Keratinocyte (primary cell): ENCODE measurements at regions not wholly inside any gene's neighbourhood (a gene's known extent, or its start where the extent isn't known, plus 50 kb on each side); places are given as distances from the start of the nearest gene placed in this dataset.

Source experiments
- DNase-seq: peaks from one replicate; pipeline ENCODE4 v3.0.0-alpha.2; 2011; ENCODE audit warnings: low read depth, missing footprints, low spot score
- FAIRE-seq: peaks from 2 replicates; lab custom pipeline; 2011; peaks lifted over from hg19 to GRCh38; lab: Jason Lieb, UNC
- H2AFZ ChIP-seq: 2 replicates; pipeline ENCODE4 v1.6.0; 2012; ENCODE audit warnings: low read length, control low read depth, inconsistent platforms; ENCODE audit not compliant: control insufficient read depth
- H3K27ac ChIP-seq: 2 replicates; pipeline ENCODE4 v1.5.1; 2011; ENCODE audit warnings: low read length; ENCODE audit not compliant: control insufficient read depth, insufficient read depth
- H3K27me3 ChIP-seq: 3 replicates; pipeline ENCODE4 v1.6.0; 2011; ENCODE audit warnings: low read length; ENCODE audit not compliant: control insufficient read depth, insufficient read depth; ENCODE audit errors: extremely low read depth
- H3K36me3 ChIP-seq, 2 experiments: 2 replicates in 1 of 2; 3 replicates in 1 of 2; pipeline ENCODE4 v1.5.1; 2011; ENCODE audit warnings: low read length in 2 of 2, mild to moderate bottlenecking in 1 of 2; ENCODE audit not compliant: control insufficient read depth in 2 of 2, insufficient read depth in 2 of 2; ENCODE audit errors: extremely low read depth in 1 of 2
- H3K4me1 ChIP-seq: 3 replicates; pipeline ENCODE4 v1.5.1; 2011; ENCODE audit warnings: low read length; ENCODE audit not compliant: control insufficient read depth, insufficient read depth; ENCODE audit errors: extremely low read depth
- H3K4me2 ChIP-seq: 3 replicates; pipeline ENCODE4 v1.6.0; 2011; ENCODE audit warnings: low read depth, low read length; ENCODE audit not compliant: control insufficient read depth, insufficient read depth; ENCODE audit errors: extremely low read depth
- H3K4me3 ChIP-seq, 3 experiments: fragments of 200-600 bp in 1 of 3; sonication (generic) in 1 of 3; 2 replicates in 2 of 3; 3 replicates in 1 of 3; pipeline ENCODE4 v1.5.1; 2011 to 2016; ENCODE audit warnings: low read length in 3 of 3, mild to moderate bottlenecking in 3 of 3, control low read depth in 2 of 3, inconsistent platforms in 1 of 3, low read depth in 1 of 3, mixed read lengths in 1 of 3, mixed run types in 1 of 3, moderate library complexity in 1 of 3; ENCODE audit not compliant: control insufficient read depth in 2 of 3, insufficient read depth in 2 of 3; ENCODE audit errors: extremely low read depth in 1 of 3
- H3K79me2 ChIP-seq: 2 replicates; pipeline ENCODE4 v1.6.0; 2012; ENCODE audit warnings: low read length; ENCODE audit not compliant: control insufficient read depth, insufficient read depth
- H3K9ac ChIP-seq: 3 replicates; pipeline ENCODE4 v1.6.0; 2011; ENCODE audit warnings: low read length; ENCODE audit not compliant: control insufficient read depth, insufficient read depth; ENCODE audit errors: extremely low read depth
- H3K9me1 ChIP-seq: 3 replicates; pipeline ENCODE4 v1.6.0; 2011; ENCODE audit warnings: low read length; ENCODE audit not compliant: control insufficient read depth, insufficient read depth; ENCODE audit errors: extremely low read depth
- H3K9me3 ChIP-seq: 2 replicates; pipeline ENCODE4 v1.5.1; 2012; ENCODE audit warnings: low read depth, low read length; ENCODE audit not compliant: control insufficient read depth
- H4K20me1 ChIP-seq: 3 replicates; pipeline ENCODE4 v1.6.0; 2011; ENCODE audit warnings: low read length; ENCODE audit not compliant: control insufficient read depth, insufficient read depth; ENCODE audit errors: extremely low read depth
- EZH2 ChIP-seq: IDR thresholded peaks from one replicate; pipeline ENCODE4 v1.6.1; 2012; ENCODE audit warnings: inconsistent platforms, mild to moderate bottlenecking, low read length, moderate library complexity
- dilution Hi-C: fragments of 300-500 bp; cut with MboI; formaldehyde crosslinking; loops from one replicate; pipeline ENCODE4 v1.7.0; 2020; ENCODE audit warnings: low sequenced_read_pairs; ENCODE audit not compliant: extremely low pct_ligation_motif_present
- TF ChIP-seq, protein P1 (sequence below), 3 experiments: IDR thresholded peaks in 1 of 3; conservative IDR thresholded peaks in 1 of 3; optimal IDR thresholded peaks in 1 of 3; 2 replicates in 2 of 3; 3 replicates in 1 of 3; pipeline versions ENCODE3 to v1.5.1; 2011; ENCODE audit warnings: low read length in 3 of 3, mild to moderate bottlenecking in 3 of 3, moderate library complexity in 2 of 3, control low read depth in 1 of 3, inconsistent platforms in 1 of 3; ENCODE audit not compliant: insufficient read depth in 2 of 3; ENCODE audit errors: extremely low read depth in 1 of 3

DNA sequence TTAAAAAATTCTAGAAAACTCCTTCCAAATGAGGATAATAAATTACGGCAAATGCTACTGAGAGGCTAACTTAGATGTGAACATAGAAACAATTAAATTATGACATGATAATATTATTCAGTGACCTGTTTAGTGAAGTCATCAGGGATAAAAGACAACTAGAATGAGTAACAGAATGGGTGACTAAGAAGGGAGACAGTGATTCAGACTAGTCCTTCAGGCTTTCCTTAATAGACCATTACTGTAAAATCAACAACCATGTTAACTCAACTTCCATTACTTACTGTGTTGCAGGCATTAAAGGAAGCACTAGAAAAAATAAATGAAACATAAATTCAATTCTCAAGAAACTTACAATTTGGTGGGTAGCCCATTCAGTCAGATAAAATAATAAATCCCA is 543.9 kb upstream of the LRFN5 start:
- no peaks in the 10 kb centered on the region for H3K4me1 ChIP-seq
- no peak overlapping the region for H3K27ac ChIP-seq
- H3K27me3 ChIP-seq = no peaks in the 10 kb centered on the region
- no peak for DNase-seq
- no peaks in the 10 kb centered on the region for H3K79me2 ChIP-seq
- no peak for FAIRE-seq
- no peaks in the 10 kb centered on the region for H3K9me3 ChIP-seq
- H2AFZ ChIP-seq = no peak overlapping the region
- TF ChIP-seq, protein P1, sequence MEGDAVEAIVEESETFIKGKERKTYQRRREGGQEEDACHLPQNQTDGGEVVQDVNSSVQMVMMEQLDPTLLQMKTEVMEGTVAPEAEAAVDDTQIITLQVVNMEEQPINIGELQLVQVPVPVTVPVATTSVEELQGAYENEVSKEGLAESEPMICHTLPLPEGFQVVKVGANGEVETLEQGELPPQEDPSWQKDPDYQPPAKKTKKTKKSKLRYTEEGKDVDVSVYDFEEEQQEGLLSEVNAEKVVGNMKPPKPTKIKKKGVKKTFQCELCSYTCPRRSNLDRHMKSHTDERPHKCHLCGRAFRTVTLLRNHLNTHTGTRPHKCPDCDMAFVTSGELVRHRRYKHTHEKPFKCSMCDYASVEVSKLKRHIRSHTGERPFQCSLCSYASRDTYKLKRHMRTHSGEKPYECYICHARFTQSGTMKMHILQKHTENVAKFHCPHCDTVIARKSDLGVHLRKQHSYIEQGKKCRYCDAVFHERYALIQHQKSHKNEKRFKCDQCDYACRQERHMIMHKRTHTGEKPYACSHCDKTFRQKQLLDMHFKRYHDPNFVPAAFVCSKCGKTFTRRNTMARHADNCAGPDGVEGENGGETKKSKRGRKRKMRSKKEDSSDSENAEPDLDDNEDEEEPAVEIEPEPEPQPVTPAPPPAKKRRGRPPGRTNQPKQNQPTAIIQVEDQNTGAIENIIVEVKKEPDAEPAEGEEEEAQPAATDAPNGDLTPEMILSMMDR (optimal IDR thresholded peaks at IDR 0.05 in 1 of 3, IDR thresholded peaks at IDR 0.05 in 1 of 3, conservative IDR thresholded peaks at IDR 0.05 in 1 of 3; ENCODE audit: extremely low read depth in 1 of 3, insufficient read depth in 2 of 3, low read length in 3 of 3) = no peak
- H3K36me3 ChIP-seq = no peaks in the 10 kb centered on the region
- no peak overlapping the region for H3K4me2 ChIP-seq
- no peaks in the 10 kb centered on the region for H4K20me1 ChIP-seq
- dilution Hi-C loops = no loop called here
- no peak overlapping the region for H3K9ac ChIP-seq
- H3K9me1 ChIP-seq = no peaks in the 10 kb centered on the region
- H3K4me3 ChIP-seq = no peak overlapping the region

DNA sequence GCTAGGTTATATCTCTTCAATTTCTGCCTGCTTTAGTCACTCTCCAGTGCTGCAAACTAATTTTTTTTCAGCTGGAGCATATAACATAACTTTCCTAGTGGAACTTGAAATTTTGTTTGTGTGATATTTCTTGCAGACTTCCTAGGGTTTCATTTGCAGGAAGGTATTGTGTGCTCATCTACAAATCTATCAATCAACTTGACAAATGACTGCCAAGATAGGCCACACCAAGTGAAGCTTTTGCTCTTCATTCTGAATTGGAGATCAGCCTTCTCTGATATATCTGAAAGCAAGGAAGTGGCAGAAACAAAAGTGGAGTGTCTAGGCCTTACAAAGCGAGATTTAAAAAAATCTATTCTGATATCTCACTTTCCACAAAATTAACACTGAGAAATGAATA is 551.1 kb upstream of the LRFN5 start:
- TF ChIP-seq, protein P1 (optimal IDR thresholded peaks at IDR 0.05 in 1 of 3, IDR thresholded peaks at IDR 0.05 in 1 of 3, conservative IDR thresholded peaks at IDR 0.05 in 1 of 3; ENCODE audit: extremely low read depth in 1 of 3, insufficient read depth in 2 of 3, low read length in 3 of 3) = no peak
- TF ChIP-seq EZH2 = no peak
- H3K9ac ChIP-seq = no peak overlapping the region
- dilution Hi-C loops = no loop called here
- H3K4me2 ChIP-seq = no peak overlapping the region
- no peaks in the 10 kb centered on the region for H4K20me1 ChIP-seq
- no peak overlapping the region for H2AFZ ChIP-seq
- no peaks in the 10 kb centered on the region for H3K36me3 ChIP-seq
- no peaks in the 10 kb centered on the region for H3K9me1 ChIP-seq
- FAIRE-seq (no peak), DNase-seq (no peak)
- no peak overlapping the region for H3K4me3 ChIP-seq
- no peaks in the 10 kb centered on the region for H3K27me3 ChIP-seq
- no peaks in the 10 kb centered on the region for H3K79me2 ChIP-seq
- no peak overlapping the region for H3K27ac ChIP-seq
- H3K4me1 ChIP-seq = no peaks in the 10 kb centered on the region
- no peaks in the 10 kb centered on the region for H3K9me3 ChIP-seq
